ENCODE measurements at regions not wholly inside any gene's neighbourhood (a gene's known extent, or its start where the extent isn't known, plus 50 kb on each side); places are given as distances from the start of the nearest gene placed in this dataset.

- no peak for DNase-seq
Measured at GRCh38 chr2:8452979-8453903, 228.6 kb upstream of the ID2 start.

GRCh38 chr2:8453904-8454302, 228.0 kb upstream of the ID2 start:
- DNase-seq, result no peak

- no peak for DNase-seq
Measured at GRCh38 chr2:8454797-8455196, 227.1 kb upstream of the ID2 start.

GRCh38 chr2:8455236-8456150, 226.4 kb upstream of the ID2 start:
- no peak for DNase-seq

GRCh38 chr2:8456151-8457091, 225.4 kb upstream of the ID2 start:
- no peak for DNase-seq

- DNase-seq, result no peak
Measured at GRCh38 chr2:8457092-8457481, 224.8 kb upstream of the ID2 start.

- no peak for DNase-seq
Measured at GRCh38 chr2:8457699-8458502, 224.0 kb upstream of the ID2 start.

- no peak for DNase-seq
Measured at GRCh38 chr2:8458503-8459459, 223.1 kb upstream of the ID2 start.

GRCh38 chr2:8459474-8459873, 222.4 kb upstream of the ID2 start:
- no peak for DNase-seq

GRCh38 chr2:8461341-8461740, 220.5 kb upstream of the ID2 start:
- no peak for DNase-seq

GRCh38 chr2:8462280-8462679, 219.6 kb upstream of the ID2 start:
- no peak for DNase-seq

GRCh38 chr2:8462899-8463648, 218.8 kb upstream of the ID2 start:
- no peak for DNase-seq

GRCh38 chr2:8465560-8465959, 216.3 kb upstream of the ID2 start:
- DNase-seq, result no peak

GRCh38 chr2:8469709-8470493, 212.0 kb upstream of the ID2 start:
- no peak for DNase-seq

- DNase-seq, result no peak
Measured at GRCh38 chr2:8472545-8473323, 209.1 kb upstream of the ID2 start.

GRCh38 chr2:8475349-8476031, 206.4 kb upstream of the ID2 start:
- DNase-seq, result no peak

Measured in right hindlimb (tissue), 1 donor.